GM23338 (cell line): ENCODE measurements at regions not wholly inside any gene's neighbourhood (a gene's known extent, or its start where the extent isn't known, plus 50 kb on each side); places are given as distances from the start of the nearest gene placed in this dataset.
"Not testable (repeated sequence)": the region's sequence is repeated elsewhere in the genome, so short reads cannot be mapped to it uniquely, and the experiment has no call there.

ENCODE experiments used
- CTCF ChIP-seq, 2 experiments: fragments of 200-600 bp in 1 of 2; sonication (generic) in 1 of 2; conservative IDR thresholded peaks; 2 replicates each; pipeline versions ENCODE4 v1.5.1 to v1.6.1; 2016 to 2017; ENCODE audit warnings: antibody characterized with exemption in 2 of 2, low read depth in 2 of 2, mild to moderate bottlenecking in 2 of 2, moderate library complexity in 1 of 2
- EZH2 ChIP-seq: fragments of 200-600 bp; sonication (generic); IDR thresholded peaks from one replicate; pipeline ENCODE4 v1.8.0; 2017; ENCODE audit warnings: antibody characterized with exemption, mild to moderate bottlenecking, low read depth; ENCODE audit not compliant: unreplicated experiment
- EZH2phosphoT487 ChIP-seq: fragments of 200-600 bp; sonication (generic); IDR thresholded peaks from one replicate; pipeline ENCODE4 v1.8.1; 2018; ENCODE audit warnings: antibody characterized with exemption; ENCODE audit not compliant: unreplicated experiment
- JUNB ChIP-seq: IDR thresholded peaks from one replicate; pipeline ENCODE4 v1.6.1; 2016; ENCODE audit warnings: antibody characterized with exemption; ENCODE audit not compliant: unreplicated experiment
- NANOG ChIP-seq: IDR thresholded peaks from 2 replicates; pipeline ENCODE4 v1.6.1; 2016; ENCODE audit warnings: antibody characterized with exemption, borderline replicate concordance
- POLR2AphosphoS5 ChIP-seq: IDR thresholded peaks from 2 replicates; pipeline ENCODE4 v1.6.1; 2016; ENCODE audit warnings: antibody characterized with exemption, low read depth

GRCh38 chr5:111612013-111612630, 99.8 kb upstream of the STARD4 start:
- TF ChIP-seq CTCF (conservative IDR thresholded peaks at IDR 0.05; ENCODE audit: low read depth in 2 of 2); POLR2AphosphoS5; EZH2; EZH2phosphoT487; NANOG; JUNB: not testable (repeated sequence)
